EH (cell line): ENCODE measurements at regions not wholly inside any gene's neighbourhood (a gene's known extent, or its start where the extent isn't known, plus 50 kb on each side); places are given as distances from the start of the nearest gene placed in this dataset.
"Not testable (repeated sequence)": the region's sequence is repeated elsewhere in the genome, so short reads cannot be mapped to it uniquely, and the experiment has no call there.

ENCODE experiments used
- DNase-seq: peaks from one replicate; pipeline ENCODE4 v3.0.0-alpha.2; 2015; ENCODE audit warnings: low read depth

DNA sequence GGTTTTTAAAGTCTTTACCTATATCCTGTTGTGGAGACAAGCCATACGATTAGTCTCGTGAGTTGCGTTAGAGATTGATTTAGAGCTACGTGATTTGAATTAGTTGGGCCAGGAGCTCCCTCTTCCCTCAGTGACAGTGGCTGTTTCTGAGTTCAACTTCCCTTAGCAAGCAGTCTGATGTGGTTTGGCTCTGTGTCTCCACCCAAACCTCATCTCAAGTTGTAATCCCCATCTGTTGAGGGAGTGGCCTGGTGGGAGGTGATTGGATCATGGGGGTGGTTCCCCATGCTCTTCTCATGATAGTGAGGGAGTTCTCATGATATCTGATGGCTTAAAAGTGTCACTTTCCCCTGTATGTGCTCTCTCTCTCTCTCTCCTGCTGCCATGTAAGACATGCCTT is 192.9 kb upstream of the PTGFR start:
- DNase-seq = no peak

DNA sequence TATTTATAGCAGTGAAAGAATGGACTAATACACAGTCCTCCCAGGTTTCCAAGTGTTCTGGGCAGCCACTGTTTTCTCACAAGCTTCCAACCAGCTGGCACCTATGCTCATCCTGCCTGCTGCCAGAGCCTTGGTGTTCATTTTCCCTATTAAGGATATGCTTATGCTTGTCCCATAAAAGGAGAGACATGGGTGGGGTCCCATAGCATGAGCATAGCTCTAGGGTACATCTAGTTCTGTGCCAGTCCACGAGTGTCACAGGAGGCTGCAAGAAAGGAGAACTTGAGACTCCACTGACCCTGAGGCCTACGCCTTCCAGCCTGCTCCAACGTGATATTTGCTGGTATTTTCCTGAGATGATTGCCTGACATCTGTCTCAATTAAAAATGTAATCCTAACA is 192.4 kb upstream of the PTGFR start:
- no peak for DNase-seq

DNA sequence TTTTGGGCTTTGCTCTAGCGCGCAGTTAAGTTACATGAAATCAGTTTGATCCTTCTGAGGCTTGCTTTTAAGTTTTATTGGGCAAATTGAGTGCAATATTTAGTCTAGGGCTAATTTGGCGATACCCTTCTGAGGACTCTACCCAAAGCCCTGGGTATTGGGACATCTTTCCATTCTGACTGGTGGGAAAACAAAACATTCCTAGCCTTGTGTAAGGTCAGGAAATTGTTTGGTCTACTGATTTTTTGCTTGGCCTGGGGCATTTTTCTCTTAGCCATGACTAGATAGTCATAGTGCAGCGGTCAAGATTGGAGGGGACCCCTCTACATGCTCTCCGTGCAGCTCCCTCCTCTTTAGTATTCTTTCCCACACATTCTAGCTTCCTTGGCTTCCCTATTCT is 189.6 kb upstream of the PTGFR start:
- DNase-seq = peak; percentile 51

DNA sequence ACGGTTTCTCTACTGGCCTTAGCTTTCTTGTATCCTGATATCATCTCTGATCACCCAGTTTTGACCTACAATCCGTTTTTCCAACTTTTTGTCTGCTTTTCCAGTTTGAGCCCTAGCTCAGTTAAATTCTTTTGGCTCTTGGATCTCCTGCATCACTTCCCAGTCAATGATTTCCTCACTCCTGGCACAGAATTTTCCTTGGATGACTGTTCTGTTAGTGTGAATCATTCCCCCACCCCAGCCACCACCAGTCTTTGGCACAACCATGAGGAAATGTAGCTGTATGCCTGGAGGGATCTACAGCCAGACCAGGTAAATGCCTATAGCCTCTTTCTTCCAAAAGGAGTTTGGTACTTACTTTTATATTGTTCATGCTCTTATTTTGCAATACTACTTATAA is 187.2 kb upstream of the PTGFR start:
- peak; percentile 94 for DNase-seq

DNA sequence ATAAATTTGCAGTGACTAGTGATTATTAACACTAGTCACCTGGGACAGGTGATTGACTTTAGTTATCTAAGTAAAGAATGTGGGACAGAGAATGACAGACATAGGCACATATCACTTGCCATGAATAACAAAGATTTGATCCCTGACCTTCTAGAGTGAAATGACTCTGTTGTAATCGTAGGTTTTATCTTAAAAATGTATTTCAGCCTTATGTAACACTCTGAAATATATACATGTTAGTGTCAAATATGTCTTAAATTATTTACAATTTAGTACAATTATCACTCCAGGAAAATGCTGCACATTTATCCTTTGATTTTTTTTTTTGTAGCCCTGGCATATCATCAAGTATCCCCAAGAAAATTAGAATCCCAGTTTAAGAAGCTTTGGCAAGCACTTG is 186.4 kb upstream of the PTGFR start:
- no peak for DNase-seq

DNA sequence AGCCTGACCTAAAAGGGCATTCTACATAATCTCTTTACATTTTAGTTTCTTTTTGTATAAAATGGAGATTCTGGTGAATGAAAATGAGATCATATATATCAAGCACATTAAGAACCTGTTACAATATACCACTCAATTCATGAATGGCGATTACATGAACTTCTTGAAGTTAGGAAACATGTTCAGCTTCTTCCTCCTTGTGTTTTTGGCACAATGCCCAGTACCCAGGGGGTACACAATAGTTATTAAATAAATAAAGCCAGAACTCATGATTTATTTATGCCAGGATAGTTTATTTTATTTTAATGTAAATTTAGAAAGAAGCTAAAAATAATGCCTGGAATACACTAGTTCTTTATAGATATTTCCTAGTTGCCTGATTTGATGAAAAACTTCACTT is 186.0 kb upstream of the PTGFR start:
- no peak for DNase-seq

DNA sequence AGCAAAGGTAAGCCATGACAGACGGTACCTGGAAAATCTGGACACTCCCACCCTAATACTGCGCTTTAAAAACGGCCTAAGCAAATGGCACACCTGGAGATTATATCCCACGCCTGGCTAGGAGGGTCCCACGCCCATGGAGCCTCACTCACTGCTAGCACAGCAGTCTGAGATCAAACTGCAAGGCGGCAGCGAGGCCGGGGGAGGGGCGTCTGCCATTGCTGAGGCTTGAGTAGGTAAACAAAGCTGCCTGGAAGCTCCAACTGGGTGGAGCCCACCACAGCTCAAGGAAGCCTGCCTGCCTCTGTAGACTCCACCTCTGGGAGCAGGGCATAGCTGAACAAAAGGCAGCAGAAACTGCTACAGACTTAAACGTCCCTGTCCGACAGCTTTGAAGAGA is 180.5 kb upstream of the PTGFR start:
- not testable (repeated sequence) for DNase-seq

DNA sequence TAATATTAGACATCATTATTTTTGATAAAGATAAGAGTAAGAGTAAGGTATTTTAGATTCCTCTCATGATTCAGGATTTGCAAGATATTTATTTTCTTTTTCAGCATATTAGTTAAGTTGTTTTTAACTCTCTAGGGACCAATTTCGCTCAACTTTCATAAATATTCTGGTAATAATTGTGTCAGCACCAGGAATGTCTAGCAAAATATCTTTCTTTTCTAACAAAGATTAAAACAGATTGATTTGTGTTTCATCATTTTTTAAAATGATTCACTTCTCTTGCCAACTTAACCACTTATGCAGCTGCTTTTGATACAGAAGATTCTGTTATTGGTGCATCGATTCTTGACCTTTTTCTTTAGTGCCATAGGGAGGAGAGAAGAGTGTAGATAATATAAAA is 172.8 kb upstream of the PTGFR start:
- no peak for DNase-seq

DNA sequence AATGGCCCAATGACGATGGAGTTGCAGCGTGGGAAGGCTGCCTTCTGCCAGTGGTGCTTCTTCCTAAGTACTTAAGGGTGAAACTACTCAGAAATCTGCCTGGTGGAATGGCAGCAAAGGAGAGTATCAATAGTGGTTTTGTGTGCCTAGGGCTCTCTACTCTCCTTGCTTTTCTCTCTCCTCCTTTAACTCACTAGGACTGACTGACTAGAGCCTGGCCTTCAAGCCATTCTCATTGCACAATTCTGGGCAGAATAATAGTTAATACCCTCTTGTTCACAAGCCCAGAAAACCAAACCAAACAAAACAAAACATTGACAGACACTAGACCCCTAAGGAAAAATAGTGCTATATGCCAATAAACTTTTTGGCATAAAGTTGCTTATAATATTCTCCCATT is 171.2 kb upstream of the PTGFR start:
- no peak for DNase-seq

DNA sequence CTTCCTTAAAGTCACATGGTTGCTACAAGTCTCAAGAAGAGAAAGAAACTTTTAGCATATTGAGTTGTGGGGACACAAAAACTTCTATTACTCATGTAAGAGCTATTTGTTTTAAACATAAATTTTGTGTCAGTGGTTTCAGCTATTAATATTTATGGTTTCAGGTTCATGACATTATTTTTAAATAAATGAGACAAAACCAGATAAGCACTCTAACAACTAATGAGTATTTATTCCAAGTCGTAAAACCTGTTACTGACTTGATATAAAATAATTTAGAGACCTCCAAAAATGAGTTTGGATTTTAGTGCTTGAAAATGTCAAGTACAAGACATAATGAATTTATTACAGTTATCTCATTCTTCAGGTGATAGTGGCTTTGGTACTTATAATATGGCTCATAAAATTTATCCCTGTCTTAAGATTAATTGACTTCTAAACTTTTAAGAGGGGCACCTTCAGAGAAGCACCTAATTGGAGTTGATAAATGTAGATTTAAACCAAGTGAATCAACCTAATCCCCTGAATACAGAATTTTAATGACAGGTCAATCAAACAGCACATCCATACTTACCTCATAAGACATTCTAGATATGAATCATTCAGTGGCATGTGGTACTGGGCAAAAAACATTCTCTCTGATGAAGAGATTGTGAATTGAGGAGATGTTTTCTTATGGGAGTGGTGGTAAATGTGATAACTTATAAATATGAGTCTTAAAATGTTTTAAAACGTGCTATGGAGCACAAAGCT is 167.7 kb upstream of the PTGFR start:
- peak; percentile 56 for DNase-seq

DNA sequence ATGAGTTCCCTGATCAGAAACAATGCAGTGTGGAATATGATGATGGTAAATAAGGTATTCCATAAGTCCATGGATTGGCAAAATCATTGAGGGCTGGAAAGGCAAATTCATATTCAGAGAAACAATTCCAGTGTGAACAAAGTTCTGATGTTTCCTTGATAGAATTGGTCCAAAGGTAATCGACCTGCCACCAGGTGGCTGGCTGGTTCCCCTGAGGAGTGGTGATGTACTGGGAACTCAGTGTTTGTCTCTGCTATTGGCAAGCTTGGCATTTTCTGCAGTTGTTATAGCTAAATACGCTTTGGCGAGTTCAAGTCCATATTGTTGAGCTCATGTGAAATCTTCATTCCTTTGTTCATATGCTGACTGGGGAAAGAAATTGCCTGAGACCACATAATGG is 165.5 kb upstream of the PTGFR start:
- no peak for DNase-seq

DNA sequence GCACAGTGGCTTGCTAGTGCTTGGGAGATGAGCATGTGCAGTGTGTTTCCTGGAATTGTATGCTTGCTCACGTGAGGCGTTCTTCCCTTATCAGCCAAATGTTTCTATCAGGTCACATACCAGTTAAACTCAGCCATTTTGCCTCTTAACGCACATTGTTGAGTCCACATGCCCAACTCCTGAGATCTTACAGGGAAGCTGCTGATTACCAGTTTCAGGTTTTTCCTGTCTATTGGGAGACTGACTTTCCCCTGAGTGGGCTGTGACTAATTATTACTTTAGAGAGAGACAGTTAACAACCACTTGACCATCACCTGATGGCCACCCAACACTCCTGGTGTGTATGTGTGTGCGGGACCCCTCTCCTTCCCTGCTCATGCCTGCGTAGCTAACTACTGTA is 161.3 kb upstream of the PTGFR start:
- DNase-seq = no peak

DNA sequence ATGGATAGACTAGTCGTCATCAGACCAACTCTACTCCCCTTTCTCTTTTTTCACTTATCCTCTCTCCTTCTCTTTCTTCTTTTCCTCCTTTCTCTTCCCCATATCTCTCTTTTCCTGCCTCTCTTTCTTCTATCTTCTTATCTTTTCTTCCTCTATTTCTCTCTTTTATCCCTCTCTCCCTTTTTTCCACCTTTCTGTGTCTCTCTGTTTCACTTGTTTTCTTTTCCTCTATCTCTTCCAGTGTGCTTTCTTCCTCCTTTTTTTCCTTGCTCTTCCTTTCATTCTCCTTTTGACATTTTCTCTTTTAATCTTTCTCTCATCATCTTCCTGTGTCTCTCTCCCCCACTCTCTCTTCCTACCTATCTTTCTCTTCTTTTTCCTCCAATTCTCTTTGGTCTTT is 159.0 kb upstream of the PTGFR start:
- no peak for DNase-seq

DNA sequence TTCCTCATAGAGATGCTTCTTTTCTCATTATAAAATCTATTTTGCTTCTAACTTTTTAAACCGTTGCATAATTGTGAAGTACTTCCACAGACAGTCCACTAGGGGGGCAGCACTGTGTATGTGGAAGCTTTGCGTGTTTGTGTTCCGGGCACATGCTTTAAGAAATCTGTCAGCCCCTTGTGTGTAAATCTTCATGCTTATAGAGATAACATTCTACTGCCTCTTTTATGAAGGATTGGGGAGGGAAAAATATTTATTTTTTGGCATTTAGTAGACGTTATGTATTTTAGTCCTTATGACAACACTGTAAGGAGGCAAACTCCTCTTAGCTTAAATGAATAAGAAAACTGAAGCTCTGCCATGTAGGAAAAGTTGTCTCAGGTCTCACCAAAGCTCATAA is 157.3 kb upstream of the PTGFR start:
- peak; percentile 19 for DNase-seq

DNA sequence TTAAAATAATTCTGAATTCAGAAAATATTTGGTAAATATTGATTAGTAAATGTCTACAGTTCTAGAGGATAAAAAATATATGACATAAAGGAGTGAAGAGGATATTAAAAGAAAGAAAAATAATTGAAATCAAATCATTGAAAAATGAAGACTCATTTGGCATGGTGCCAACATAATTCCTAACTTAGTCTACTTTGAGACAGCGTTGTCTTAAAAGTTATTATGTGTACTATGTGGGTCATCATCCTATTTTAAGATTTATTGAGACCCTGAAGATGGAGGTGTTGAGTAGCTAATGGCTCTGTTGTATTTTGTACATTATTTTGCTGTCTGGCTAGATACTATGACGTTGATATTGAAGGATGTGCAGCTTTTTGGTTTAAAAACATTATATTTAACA is 156.7 kb upstream of the PTGFR start:
- no peak for DNase-seq

DNA sequence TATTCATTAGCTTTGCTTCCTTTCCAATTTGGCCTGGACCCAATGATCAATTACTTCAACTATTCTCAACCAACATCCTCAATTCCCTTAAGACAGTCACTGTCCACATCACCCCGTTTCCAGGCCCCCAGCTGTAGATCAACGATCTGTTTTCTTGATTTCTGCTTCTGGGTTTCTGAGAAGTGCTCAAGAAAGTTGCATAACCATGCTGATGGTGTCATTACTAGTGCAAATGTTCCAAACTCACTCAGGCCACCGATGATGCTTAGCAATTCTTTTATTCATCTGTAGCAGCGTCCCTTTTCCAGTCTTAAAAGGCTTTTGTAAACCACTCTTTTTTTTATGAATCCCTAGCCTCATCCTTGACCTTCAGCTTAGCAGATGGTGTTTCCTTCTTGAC is 155.8 kb upstream of the PTGFR start:
- no peak for DNase-seq

DNA sequence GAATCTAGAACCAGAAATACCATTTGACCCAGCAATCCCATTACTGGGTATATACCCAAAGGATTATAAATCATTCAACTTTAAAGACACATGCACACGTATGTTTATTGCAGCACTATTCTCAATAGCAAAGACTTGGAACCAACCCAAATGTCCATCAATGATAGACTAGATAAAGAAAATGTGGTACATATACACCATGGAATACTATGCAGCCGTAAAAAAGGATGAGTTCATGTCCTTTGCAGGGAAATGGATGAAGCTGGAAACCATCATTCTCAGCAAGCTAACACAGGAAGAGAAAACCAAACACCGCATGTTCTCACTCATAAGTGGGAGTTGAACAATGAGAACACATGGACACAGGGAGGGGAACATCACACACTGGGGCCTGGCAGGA is 154.0 kb upstream of the PTGFR start:
- not testable (repeated sequence) for DNase-seq

DNA sequence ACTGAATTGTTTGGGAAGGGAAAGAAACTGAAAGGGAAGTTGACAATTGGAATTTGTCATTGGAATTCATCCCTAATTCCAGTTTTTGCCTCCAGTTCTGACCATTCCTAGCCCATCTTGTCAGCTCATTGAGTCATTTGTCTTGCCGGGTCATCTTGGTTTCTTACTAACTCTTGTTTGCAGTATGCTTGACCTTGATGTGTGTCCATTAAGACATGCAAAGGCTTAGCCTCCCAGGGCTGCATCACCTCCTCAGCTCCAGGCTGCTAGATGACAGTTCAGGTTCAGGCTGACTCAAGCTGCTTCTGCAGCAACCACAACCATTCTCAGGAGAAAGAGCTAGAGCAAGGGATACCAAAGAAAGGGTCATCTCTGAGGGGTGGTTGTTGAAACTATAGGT is 151.3 kb upstream of the PTGFR start:
- DNase-seq = peak; percentile 93

DNA sequence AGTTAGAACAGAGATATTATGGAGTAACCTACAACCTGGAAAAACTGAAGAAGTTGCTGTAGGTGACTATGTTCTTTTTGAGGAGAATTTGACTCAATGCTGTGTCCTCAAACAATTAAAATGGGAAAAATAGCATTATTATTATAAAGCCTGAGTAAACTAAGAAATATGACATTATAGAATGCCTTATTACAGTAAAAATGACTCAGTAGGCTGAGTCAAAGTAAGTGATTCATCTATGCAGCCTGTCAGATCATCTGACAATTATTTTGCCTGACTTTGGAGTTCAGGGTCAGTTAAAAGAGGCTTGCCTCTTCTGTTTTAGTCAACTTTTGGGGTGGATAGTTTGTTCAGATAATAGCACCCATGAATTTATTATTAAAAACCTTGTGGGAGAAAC is 150.8 kb upstream of the PTGFR start:
- peak; percentile 92 for DNase-seq

DNA sequence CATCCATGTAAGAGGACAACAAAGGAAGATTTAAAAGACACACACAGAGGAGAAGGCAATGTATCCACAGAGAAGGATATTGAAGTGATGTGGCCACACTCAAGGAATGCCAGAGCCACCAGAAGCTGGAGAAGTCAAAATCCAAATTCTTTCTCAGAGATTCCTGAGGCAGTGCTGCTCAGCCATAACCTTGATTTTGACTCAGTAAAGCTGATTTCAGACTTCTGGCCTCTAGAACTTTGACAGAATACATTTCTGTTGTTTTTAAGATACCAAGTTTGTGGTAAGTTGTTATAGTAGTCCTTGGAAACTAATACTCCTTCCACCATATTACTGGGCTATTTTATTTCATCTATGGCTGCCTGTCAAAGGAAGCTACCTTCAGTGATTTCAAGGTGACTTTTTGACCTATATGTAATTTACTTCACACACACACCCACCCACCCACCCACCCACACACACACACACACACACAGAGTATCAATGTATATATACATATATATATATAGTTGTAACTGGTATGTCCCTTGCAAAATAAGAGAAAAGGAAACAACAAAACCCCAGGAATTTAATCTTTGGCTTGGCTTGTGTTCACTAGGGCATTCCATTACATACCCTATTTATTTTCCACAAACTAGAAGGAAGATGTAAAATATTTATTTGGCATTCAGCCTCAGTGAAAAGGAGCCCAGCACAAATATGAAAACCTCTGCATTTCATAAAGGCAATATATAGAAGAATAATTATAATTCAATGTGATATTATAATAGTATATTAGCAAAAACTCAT is 142.1 kb upstream of the PTGFR start:
- DNase-seq = peak; percentile 57

DNA sequence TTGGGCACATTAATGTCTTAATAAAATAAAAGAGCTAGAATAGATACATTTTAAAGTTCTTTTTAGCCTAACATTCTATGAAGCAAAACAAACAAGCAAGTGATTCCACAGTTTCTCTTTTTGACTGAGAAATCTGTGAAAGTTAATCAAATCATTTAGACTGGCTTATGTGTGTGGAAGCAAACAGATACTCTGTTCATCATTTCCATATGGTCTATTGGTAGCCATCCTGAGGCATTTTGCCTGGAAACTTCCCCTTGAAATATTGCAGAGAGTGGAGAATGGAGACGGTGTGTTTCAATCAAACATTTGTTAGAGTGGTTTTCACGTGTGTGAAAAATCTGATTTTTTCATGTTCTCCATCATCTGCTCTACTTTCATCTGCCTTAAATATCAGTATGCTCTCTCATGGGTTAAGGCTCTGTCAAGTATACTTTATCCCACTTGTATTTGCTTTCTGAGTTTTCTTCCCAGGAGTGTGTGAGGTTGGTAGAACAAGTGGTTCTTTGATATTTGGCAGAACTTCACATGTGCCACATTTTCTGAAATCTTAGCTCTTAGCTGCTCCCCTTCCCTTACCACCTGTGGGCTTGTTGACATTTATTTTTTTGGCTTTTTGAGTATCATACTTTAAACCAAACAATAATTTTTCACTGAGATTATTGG is 139.1 kb upstream of the PTGFR start:
- no peak for DNase-seq

DNA sequence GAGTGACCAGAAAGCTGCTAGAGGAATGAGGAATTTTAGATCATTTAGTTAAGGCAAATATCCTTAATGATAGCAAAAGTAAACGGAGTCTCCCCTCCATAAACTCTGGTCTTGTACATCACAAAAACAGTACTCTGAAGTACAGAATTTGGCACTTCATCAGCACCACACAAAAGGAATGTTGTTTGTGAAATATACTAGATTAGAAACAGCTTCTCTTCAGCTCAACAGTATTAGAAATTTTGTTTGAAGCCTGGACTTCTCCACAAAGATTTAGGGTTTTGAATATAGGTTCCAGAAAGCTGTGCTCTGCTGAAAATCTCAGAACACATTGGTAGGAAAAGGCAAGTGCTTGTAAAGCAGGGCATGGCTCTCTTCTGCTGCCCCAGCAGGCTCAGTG is 135.1 kb upstream of the PTGFR start:
- peak; percentile 56 for DNase-seq

DNA sequence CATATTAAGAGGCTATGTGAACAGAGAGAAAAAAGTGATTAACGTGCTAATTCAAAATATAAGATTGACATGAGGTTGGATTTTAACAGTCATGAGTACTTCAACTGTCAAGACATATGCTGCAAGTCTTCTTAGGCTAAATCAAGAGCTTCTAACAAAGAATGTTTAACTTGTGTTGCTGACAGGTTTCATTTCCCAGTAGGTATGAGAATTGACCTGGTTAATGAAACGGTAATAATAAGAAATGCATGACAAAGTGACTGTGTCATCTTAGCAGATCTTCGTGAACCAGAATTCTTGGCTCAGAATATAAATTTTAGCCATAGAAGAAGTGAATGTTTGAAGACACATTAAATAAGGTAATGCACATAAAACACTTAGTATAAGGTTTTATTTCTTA is 132.6 kb upstream of the PTGFR start:
- DNase-seq = no peak
